Left lung (tissue), 4 donors: ENCODE measurements at regions not wholly inside any gene's neighbourhood (a gene's known extent, or its start where the extent isn't known, plus 50 kb on each side); places are given as distances from the start of the nearest gene placed in this dataset.

Experiments
- ATAC-seq: fragments of 200-7000 bp; cut with Tn5 transposase; one replicate; pipeline ENCODE4 v1.9.1; 2020; ENCODE audit warnings: moderate library complexity
- DNase-seq, 4 donors: peaks; one replicate each; pipeline ENCODE4 v3.0.0-alpha.2; 2013 to 2020
- H3K27ac ChIP-seq, 2 donors: fragments of 200-600 bp; sonication (generic) in 1 of 2; one replicate each; pipeline versions ENCODE4 v1.5.0 to v1.8.0; 2020 to 2021
- H3K27me3 ChIP-seq, 2 donors: fragments of 200-600 bp; sonication (generic) in 1 of 2; one replicate each; pipeline versions ENCODE4 v1.5.0 to v1.8.0; 2020 to 2021
- H3K36me3 ChIP-seq, 2 donors: fragments of 200-600 bp; sonication (generic) in 1 of 2; one replicate each; pipeline versions ENCODE4 v1.5.0 to v1.8.0; 2020 to 2021
- H3K4me1 ChIP-seq, 2 donors: fragments of 200-600 bp; one replicate each; pipeline ENCODE4 v1.8.0; 2021
- H3K4me3 ChIP-seq, 2 donors: fragments of 200-600 bp; sonication (generic) in 1 of 2; one replicate each; pipeline versions ENCODE4 v1.5.0 to v1.8.0; 2020 to 2021; ENCODE audit warnings: mild to moderate bottlenecking in 1 of 2
- H3K9me3 ChIP-seq, 2 donors: fragments of 200-600 bp; sonication (generic) in 1 of 2; one replicate each; pipeline versions ENCODE4 v1.5.0 to v1.8.0; 2020 to 2021
- intact Hi-C, 2 donors: fragments of 100-400 bp; cut with DNase I; formaldehyde crosslinking; loops; one replicate each; pipeline versions ENCODE4 v1.11.2 to v1.14.2; 2022
- TF ChIP-seq, protein P1 (sequence below), 2 donors: fragments of 200-600 bp; sonication (generic) in 1 of 2; IDR thresholded peaks; one replicate each; pipeline versions ENCODE4 v1.5.0 to v1.8.0; 2021; ENCODE audit warnings: antibody characterized with exemption in 2 of 2
- donor health status: DM: no; HTN: yes; CAD: no.
- donor health status: DM: no; HTN: no; CAD: no.

DNA sequence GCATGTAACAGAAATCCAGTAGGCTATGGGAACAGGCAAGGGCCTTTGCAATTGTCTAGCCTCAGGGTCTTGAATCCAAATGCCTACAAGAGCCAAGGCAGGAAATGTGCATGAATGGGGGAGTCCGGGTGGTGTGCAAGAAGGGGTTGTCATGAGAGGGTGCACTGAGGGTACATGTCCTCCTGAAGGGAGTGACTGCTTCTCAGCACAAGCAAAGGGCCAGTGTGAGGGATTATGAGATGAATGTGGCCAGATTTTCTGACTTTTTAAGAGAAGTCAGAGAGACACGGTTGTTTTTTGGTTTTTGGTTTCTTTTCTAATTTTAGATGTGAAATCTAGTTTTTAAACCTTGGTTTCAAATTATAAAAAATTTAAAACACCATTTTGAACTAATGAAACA is 76.5 kb upstream of the LSM6 start:
- Histone ChIP-seq H3K4me3 (no peak overlapping the region), H3K36me3 (no peaks in the 10 kb centered on the region), H3K27me3 (no peaks in the 10 kb centered on the region), H3K4me1 (no peaks in the 10 kb centered on the region), H3K9me3 (no peaks in the 10 kb centered on the region), H3K27ac (no peak overlapping the region)
- intact Hi-C loops: loop anchor here in 1 of 2 donors (10.0 kb wide), 1 partner anchor 236 kb away; no protein-coding TSS in a partner anchor
- ATAC-seq (no peak), DNase-seq (no peak)
- TF ChIP-seq, protein P1, sequence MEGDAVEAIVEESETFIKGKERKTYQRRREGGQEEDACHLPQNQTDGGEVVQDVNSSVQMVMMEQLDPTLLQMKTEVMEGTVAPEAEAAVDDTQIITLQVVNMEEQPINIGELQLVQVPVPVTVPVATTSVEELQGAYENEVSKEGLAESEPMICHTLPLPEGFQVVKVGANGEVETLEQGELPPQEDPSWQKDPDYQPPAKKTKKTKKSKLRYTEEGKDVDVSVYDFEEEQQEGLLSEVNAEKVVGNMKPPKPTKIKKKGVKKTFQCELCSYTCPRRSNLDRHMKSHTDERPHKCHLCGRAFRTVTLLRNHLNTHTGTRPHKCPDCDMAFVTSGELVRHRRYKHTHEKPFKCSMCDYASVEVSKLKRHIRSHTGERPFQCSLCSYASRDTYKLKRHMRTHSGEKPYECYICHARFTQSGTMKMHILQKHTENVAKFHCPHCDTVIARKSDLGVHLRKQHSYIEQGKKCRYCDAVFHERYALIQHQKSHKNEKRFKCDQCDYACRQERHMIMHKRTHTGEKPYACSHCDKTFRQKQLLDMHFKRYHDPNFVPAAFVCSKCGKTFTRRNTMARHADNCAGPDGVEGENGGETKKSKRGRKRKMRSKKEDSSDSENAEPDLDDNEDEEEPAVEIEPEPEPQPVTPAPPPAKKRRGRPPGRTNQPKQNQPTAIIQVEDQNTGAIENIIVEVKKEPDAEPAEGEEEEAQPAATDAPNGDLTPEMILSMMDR (IDR thresholded peaks at IDR 0.05): no peak

DNA sequence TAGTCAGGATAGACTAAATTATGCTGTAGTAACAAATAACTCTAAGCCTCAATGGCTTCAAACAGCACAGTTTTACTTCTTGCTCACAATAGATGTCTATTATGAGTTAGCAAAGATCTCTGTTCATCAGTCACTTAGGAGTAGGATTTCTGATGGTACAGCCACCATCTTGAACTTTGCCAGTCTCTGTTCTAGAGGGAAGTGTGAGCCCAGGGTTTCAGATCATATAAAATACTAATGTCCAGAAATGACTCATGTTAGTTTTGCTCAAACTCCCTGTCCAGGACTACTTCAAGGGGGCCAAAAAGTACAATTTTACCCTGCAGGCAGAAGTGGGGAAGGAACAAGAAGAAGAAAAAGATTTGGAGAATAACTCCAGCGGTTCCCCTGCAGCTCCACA is 77.1 kb upstream of the LSM6 start:
- TF ChIP-seq, protein P1 (IDR thresholded peaks at IDR 0.05): no peak
- Histone ChIP-seq H3K27me3 (no peaks in the 10 kb centered on the region), H3K27ac (no peak overlapping the region), H3K4me3 (no peak overlapping the region), H3K36me3 (no peaks in the 10 kb centered on the region), H3K9me3 (no peaks in the 10 kb centered on the region), H3K4me1 (no peaks in the 10 kb centered on the region)
- no peak for ATAC-seq
- DNase-seq: no peak
- intact Hi-C loops: loop anchor here in 1 of 2 donors (10.0 kb wide), 1 partner anchor 236 kb away; no protein-coding TSS in a partner anchor

DNA sequence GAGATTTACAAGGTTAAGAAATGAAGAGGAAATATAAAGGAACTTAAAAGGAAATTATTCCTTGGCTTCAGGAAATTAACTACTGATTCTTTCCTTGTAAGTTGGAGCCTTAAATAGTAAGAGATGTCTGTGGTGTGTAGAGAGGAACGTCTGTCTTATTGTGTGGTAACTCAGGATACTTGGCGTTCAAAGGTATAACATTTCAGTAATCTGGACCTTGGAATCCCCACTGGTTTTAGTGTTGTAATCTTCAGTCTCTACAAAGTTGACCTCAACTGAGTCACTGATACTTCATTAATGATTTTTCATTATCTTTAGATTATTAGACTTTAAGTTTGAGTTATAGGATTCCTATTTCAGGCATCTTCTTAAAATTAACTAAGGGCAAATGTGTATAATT is 79.1 kb upstream of the LSM6 start:
- no peaks in the 10 kb centered on the region for H3K27me3 ChIP-seq
- no peaks in the 10 kb centered on the region for H3K4me1 ChIP-seq
- H3K4me3 ChIP-seq: no peak overlapping the region
- H3K9me3 ChIP-seq: no peaks in the 10 kb centered on the region
- no peaks in the 10 kb centered on the region for H3K36me3 ChIP-seq
- TF ChIP-seq, protein P1 (IDR thresholded peaks at IDR 0.05): no peak
- DNase-seq: no peak
- no peak for ATAC-seq
- intact Hi-C loops: loop anchor here in 1 of 2 donors (10.0 kb wide), 1 partner anchor 238 kb away; no protein-coding TSS in a partner anchor
- no peak overlapping the region for H3K27ac ChIP-seq

DNA sequence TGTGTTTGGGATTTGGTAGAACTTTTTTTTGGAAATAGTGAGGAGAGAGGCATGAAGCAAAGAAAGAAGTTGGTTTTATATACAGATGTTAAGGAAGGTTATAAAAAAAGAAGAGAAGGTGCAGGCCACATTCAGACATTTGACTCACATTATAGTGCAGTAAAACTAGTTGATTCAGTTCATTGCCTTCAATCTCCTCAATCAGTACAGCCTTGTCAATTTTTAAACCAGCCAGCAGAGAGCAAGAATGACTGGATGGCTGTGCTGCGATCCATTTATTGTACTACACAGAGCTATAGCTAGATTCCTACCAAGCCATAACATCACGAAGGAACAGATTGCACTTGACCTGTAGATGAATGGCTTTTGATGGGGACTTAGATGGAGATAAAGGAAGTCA is 79.7 kb upstream of the LSM6 start:
- intact Hi-C loops: loop anchor here in 1 of 2 donors (10.0 kb wide), 1 partner anchor 239 kb away; no protein-coding TSS in a partner anchor
- no peaks in the 10 kb centered on the region for H3K9me3 ChIP-seq
- no peak overlapping the region for H3K27ac ChIP-seq
- DNase-seq: no peak
- H3K4me3 ChIP-seq: no peak overlapping the region
- H3K27me3 ChIP-seq: no peaks in the 10 kb centered on the region
- ATAC-seq: no peak
- no peaks in the 10 kb centered on the region for H3K36me3 ChIP-seq
- no peaks in the 10 kb centered on the region for H3K4me1 ChIP-seq
- TF ChIP-seq, protein P1 (IDR thresholded peaks at IDR 0.05): no peak

DNA sequence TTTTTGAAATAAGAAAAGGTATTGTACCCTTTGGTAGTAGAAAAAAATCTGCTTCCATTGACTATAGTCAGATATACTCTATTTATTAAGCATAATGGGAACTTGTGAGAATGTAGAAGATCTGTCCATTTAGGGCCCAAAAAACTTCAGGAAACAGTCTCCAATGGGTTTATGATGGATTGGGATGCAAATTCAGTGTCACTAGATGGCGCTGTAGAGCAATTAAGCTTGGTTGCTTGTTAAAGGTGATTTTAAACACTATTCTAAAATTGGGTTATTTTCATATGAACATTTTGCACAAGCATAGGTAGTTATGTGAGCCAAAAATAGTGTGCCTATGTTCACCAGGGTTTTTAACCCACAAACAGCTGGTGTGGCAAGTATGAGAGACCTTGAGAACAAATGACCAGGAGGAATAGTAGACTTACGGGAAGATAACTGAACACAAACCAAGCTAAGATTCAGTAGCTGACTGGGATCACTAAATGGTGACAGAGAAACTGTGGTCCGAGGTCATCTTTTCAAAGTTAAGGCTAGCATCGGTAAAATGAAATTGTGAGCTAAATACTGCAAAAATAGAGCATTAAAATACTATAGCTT is 80.3 kb upstream of the LSM6 start:
- intact Hi-C loops: loop anchor here in 1 of 2 donors (10.0 kb wide), 1 partner anchor 240 kb away; no protein-coding TSS in a partner anchor
- ATAC-seq (peak; percentile 57), DNase-seq (peak in 2 of 4 donors; percentile 3 to 32)
- no peak overlapping the region for H3K4me3 ChIP-seq
- no peaks in the 10 kb centered on the region for H3K36me3 ChIP-seq
- H3K9me3 ChIP-seq: no peaks in the 10 kb centered on the region
- TF ChIP-seq, protein P1 (IDR thresholded peaks at IDR 0.05): peak; percentile 71 to 77
- no peaks in the 10 kb centered on the region for H3K27me3 ChIP-seq
- no peak overlapping the region for H3K27ac ChIP-seq
- no peaks in the 10 kb centered on the region for H3K4me1 ChIP-seq
